AG09319 (cell line): ENCODE measurements at regions not wholly inside any gene's neighbourhood (a gene's known extent, or its start where the extent isn't known, plus 50 kb on each side); places are given as distances from the start of the nearest gene placed in this dataset.

Source experiments
- DNase-seq: peaks from one replicate; pipeline ENCODE4 v3.0.0-alpha.2; 2010; ENCODE audit warnings: low read depth; ENCODE audit errors: extremely low read depth
- CTCF ChIP-seq: IDR thresholded peaks from 2 replicates; pipeline ENCODE4 v1.5.1; 2011; ENCODE audit warnings: low read depth, mild to moderate bottlenecking, inconsistent platforms, low read length, moderate library complexity

- no peak for TF ChIP-seq CTCF
These were observed 261.8 kb upstream of the POU3F2 start for GRCh38 chr6:98572579-98572978.

GRCh38 chr6:98574984-98575383 is 259.4 kb upstream of the POU3F2 start:
- DNase-seq, result no peak
- TF ChIP-seq CTCF, result no peak

More at GRCh38 chr6:98572579-98572978, 261.8 kb upstream of the POU3F2 start:
- DNase-seq, result no peak

- TF ChIP-seq CTCF, result no peak
- DNase-seq, result no peak
These were observed 257.6 kb upstream of the POU3F2 start for GRCh38 chr6:98576791-98577190.

- no peak for DNase-seq
These were observed 256.4 kb upstream of the POU3F2 start for GRCh38 chr6:98578016-98578415.

GRCh38 chr6:98579079-98579478 is 255.3 kb upstream of the POU3F2 start:
- TF ChIP-seq CTCF, result no peak
- no peak for DNase-seq

More at GRCh38 chr6:98578016-98578415, 256.4 kb upstream of the POU3F2 start:
- no peak for TF ChIP-seq CTCF

GRCh38 chr6:98579941-98580340 is 254.4 kb upstream of the POU3F2 start:
- DNase-seq, result no peak
- no peak for TF ChIP-seq CTCF

GRCh38 chr6:98581705-98582104 is 252.7 kb upstream of the POU3F2 start:
- no peak for DNase-seq

More at GRCh38 chr6:98581705-98582104, 252.7 kb upstream of the POU3F2 start:
- no peak for TF ChIP-seq CTCF
